ENCODE measurements at regions not wholly inside any gene's neighbourhood (a gene's known extent, or its start where the extent isn't known, plus 50 kb on each side); places are given as distances from the start of the nearest gene placed in this dataset.
A peak's percentile ranks its signal among the peaks of the same experiment; 100 is the strongest.

DNA sequence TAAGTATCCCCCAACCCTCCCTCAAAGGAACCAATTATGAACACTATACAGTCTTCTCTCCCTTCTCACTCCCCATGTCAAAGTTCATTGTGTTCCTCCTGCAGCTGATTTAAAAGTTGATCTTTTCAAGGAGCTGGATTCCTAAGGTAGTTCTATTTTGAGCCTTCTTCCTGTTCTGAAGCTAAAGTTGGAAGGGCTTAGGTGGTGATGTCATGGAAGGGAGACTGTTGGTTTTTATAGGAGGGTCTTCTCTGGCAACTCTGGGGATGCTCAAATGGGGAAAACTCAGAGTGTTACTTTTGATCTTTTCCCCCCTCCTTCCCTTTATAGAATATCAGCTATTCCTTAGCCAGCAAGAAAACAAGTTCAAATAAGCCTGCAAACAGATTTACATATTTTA, 83.0 kb upstream of the AK4 start (continued):
- TF ChIP-seq, protein P1, sequence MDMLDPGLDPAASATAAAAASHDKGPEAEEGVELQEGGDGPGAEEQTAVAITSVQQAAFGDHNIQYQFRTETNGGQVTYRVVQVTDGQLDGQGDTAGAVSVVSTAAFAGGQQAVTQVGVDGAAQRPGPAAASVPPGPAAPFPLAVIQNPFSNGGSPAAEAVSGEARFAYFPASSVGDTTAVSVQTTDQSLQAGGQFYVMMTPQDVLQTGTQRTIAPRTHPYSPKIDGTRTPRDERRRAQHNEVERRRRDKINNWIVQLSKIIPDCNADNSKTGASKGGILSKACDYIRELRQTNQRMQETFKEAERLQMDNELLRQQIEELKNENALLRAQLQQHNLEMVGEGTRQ (IDR thresholded peaks at IDR 0.05; ENCODE audit: borderline replicate concordance, low read depth, low read length): no peak
- no peak for TF ChIP-seq YY1 (IDR thresholded peaks at IDR 0.05; ENCODE audit: low read depth)
- TF ChIP-seq, protein P2, sequence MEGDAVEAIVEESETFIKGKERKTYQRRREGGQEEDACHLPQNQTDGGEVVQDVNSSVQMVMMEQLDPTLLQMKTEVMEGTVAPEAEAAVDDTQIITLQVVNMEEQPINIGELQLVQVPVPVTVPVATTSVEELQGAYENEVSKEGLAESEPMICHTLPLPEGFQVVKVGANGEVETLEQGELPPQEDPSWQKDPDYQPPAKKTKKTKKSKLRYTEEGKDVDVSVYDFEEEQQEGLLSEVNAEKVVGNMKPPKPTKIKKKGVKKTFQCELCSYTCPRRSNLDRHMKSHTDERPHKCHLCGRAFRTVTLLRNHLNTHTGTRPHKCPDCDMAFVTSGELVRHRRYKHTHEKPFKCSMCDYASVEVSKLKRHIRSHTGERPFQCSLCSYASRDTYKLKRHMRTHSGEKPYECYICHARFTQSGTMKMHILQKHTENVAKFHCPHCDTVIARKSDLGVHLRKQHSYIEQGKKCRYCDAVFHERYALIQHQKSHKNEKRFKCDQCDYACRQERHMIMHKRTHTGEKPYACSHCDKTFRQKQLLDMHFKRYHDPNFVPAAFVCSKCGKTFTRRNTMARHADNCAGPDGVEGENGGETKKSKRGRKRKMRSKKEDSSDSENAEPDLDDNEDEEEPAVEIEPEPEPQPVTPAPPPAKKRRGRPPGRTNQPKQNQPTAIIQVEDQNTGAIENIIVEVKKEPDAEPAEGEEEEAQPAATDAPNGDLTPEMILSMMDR (IDR thresholded peaks at IDR 0.05): no peak

DNA sequence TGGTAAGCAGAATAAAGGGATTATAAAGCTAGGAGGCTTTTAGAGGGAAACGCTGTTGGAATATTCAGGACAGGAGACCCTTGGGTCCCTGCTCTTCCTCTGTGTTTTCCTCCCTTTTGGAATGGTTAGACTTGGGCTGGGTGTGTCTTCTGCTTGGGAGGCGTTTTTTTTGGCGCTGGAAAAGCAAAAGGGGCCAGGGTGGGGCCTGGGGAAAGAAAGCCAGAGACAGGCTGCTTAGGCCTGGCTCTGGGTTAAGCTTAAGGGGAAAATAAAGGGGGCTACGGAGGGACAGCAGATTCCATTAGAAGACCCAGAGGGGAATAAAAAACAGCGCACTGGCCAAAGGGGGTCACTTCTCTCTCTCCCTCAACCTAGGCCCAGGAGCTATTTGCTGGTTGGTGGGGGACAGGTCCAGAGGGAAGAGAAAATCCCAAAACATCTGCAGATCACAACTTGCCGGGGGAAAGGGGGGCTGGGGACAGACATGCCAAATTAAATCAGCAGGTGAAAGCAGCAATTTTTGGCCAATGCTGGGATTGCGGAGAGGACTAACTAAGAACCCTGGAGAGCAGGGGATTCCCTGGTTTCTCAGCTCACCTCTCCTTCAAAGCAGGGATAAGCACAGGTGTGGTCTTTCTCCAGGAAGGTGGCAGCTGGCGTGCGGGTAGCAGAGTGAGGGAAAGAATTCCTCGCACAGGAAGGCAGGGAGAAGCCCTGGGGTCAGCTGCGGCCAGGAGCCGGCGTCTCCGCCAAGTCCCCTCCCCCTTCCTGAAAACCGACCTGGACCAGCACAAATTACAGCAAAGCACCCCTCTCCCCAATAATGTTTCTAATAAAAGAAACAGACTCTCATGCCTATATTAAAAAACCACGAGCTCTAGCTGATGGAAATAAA, 82.2 kb upstream of the AK4 start:
- peak overlapping the region; percentile 80 to 85 for H3K4me3 ChIP-seq (ENCODE audit: low read depth in 2 of 2, low read length in 1 of 2)
- CTCF ChIA-PET: interaction anchor here (0.8 to 5.5 kb wide), 7 partner anchors 10 to 1177 kb away, joined by 3 to 45 read pairs (median 4); no protein-coding TSS in a partner anchor
- POLR2A ChIA-PET: no interaction called here

DNA sequence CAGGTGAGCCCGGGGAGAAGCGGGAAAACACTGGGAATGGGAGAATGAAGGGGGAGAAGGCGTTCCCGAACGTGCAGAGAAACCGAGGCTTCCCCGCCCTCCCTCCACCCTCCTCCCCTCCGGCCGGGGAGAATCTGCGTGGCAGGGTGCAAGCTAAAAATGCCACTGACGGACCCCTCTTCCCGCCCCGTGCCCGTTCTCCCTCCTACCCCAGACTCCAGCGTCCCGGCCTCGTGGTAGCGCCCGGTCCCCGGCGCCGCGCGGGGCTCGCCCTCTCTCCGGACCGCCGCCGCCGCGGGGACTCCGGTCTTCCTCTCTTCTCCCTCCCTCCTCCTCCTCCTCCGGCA, 81.6 kb upstream of the AK4 start:
- Histone ChIP-seq H3K4me2 (peak overlapping the region; percentile 84), H3K36me3 (replicated peaks in 1 of 2; ENCODE audit: control insufficient read depth in 1 of 2, insufficient read depth in 2 of 2, low read length in 1 of 2) (no peaks in the 10 kb centered on the region), H2AFZ (ENCODE audit: low read depth) (peak overlapping the region; percentile 91), H3K9me3 (no peaks in the 10 kb centered on the region), H3K27ac (ENCODE audit: low read depth in 2 of 2, low read length in 1 of 2) (peak overlapping the region in 1 of 2 experiments; percentile 87; a peak in 2 of 4 replicates), H3K4me3 (ENCODE audit: low read depth in 2 of 2, low read length in 1 of 2) (peak overlapping the region; percentile 80 to 85), H3K9me2 (no peaks in the 10 kb centered on the region), H3F3A (replicated peaks; ENCODE audit: insufficient read depth) (peaks cover 2% of the 10 kb centered on the region), H3K27me3 (ENCODE audit: insufficient read depth) (no peaks in the 10 kb centered on the region), H3K4me1 (ENCODE audit: control insufficient read depth in 1 of 2, insufficient read depth in 2 of 2, low read depth in 1 of 2, low read length in 1 of 2) (peaks cover 7 to 16% of the 10 kb centered on the region in 2 experiments; a peak in 3 of 4 replicates), H3K9ac (peak overlapping the region; percentile 63; the same call in 1 of the 2 replicates), H4K20me1 (ENCODE audit: insufficient read depth) (no peaks in the 10 kb centered on the region; the same call in 1 of the 2 replicates), H3K79me2 (ENCODE audit: insufficient read depth) (peaks cover 6% of the 10 kb centered on the region; the same call in 1 of the 2 replicates)
- no peak for DNase-seq
- ChIA-PET CTCF (interaction anchor here (0.8 to 5.5 kb wide), 5 partner anchors 9 to 1176 kb away, joined by 3 to 45 read pairs (median 5); no protein-coding TSS in a partner anchor), POLR2A (no interaction called here)
- 1% methylated on average over 29 of the region's 33 CpGs for WGBS (ENCODE audit: low lambda C conversion rate)
- TF ChIP-seq, protein P2 (IDR thresholded peaks at IDR 0.05): no peak
- no peak for TF ChIP-seq MEF2A (IDR thresholded peaks at IDR 0.05; ENCODE audit: borderline replicate concordance, low read depth)
- TF ChIP-seq SMC3 (IDR thresholded peaks at IDR 0.05; ENCODE audit: low read depth, low read length): no peak

More for the DNA sequence above, 82.2 kb upstream of the AK4 start:
- Histone ChIP-seq H3K9ac (peak overlapping the region; percentile 63; the same call in 1 of the 2 replicates), H3K27me3 (ENCODE audit: insufficient read depth) (no peaks in the 10 kb centered on the region), H2AFZ (ENCODE audit: low read depth) (no peak overlapping the region), H3K4me1 (ENCODE audit: control insufficient read depth in 1 of 2, insufficient read depth in 2 of 2, low read depth in 1 of 2, low read length in 1 of 2) (peaks cover 7 to 16% of the 10 kb centered on the region in 2 experiments; a peak in 3 of 4 replicates), H3K36me3 (replicated peaks in 1 of 2; ENCODE audit: control insufficient read depth in 1 of 2, insufficient read depth in 2 of 2, low read length in 1 of 2) (no peaks in the 10 kb centered on the region), H3K9me3 (no peaks in the 10 kb centered on the region), H4K20me1 (ENCODE audit: insufficient read depth) (no peaks in the 10 kb centered on the region; the same call in 1 of the 2 replicates), H3K79me2 (ENCODE audit: insufficient read depth) (peaks cover 6% of the 10 kb centered on the region; the same call in 1 of the 2 replicates), H3K9me2 (no peaks in the 10 kb centered on the region), H3F3A (replicated peaks; ENCODE audit: insufficient read depth) (peaks cover 2% of the 10 kb centered on the region), H3K27ac (ENCODE audit: low read depth in 2 of 2, low read length in 1 of 2) (peak overlapping the region in 1 of 2 experiments; percentile 87; a peak in 2 of 4 replicates), H3K4me2 (peak overlapping the region; percentile 84)
- WGBS (ENCODE audit: low lambda C conversion rate): 40% methylated on average over 16 of the region's 16 CpGs
- DNase-seq: peak; percentile 63
- TF ChIP-seq RCOR1 (IDR thresholded peaks at IDR 0.05; ENCODE audit: low read length) (no peak), MXI1 (IDR thresholded peaks at IDR 0.05; ENCODE audit: low read depth, low read length) (peak; percentile 46; the same call in 1 of the 2 replicates)
